RKO (cell line): ENCODE measurements at regions not wholly inside any gene's neighbourhood (a gene's known extent, or its start where the extent isn't known, plus 50 kb on each side); places are given as distances from the start of the nearest gene placed in this dataset.

Source experiments
- DNase-seq: peaks from one replicate; pipeline ENCODE4 v3.0.0-alpha.2; 2016; ENCODE audit warnings: low spot score

DNA sequence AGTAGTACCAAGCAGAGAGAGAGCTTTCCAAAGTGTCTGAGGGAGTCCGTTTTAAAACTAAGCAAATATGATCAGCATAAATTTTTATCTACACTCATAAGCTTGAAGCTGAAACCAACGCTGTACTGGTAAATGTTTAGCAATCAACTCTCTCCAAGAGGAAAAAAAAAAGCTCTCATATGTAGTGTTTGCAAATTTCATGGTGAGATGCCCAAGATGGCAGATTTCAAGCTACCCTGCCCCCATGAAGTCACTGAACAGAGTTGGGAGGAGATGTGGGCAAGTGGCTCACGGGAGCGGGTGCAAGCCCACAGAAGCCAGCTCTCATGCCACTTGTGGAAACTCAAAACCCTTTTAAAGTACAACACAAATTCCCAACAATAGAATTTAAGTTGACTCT, 475.8 kb downstream of the BCAT1 start:
- DNase-seq: no peak

- no peak for DNase-seq
These were observed 478.9 kb downstream of the BCAT1 start for GRCh38 chr12:24470050-24470449.

GRCh38 chr12:24469089-24469488, 479.8 kb downstream of the BCAT1 start:
- DNase-seq: no peak

DNA sequence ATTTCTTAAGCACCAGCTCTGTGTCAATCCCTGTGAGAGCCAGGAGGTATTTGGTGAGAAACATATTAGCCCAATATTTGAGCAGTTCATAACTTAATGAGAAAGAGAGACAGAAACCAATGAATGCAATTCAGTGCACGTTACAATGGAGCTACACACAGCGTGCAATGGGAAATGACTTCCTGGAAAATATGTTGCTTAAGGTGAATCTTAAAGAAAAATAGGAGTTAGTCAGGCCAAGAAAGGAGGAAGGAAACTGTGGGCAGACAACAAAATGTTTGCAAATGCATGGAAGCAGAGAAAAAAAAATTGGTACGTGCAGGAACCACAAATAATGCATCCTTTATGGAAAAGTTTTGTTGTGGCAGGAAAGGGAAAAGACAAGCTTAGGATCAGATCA, 481.7 kb downstream of the BCAT1 start:
- no peak for DNase-seq

- no peak for DNase-seq
These were observed 485.5 kb downstream of the BCAT1 start for GRCh38 chr12:24463375-24463774.

GRCh38 chr12:24462946-24463345, 486.0 kb downstream of the BCAT1 start:
- DNase-seq: no peak

DNA sequence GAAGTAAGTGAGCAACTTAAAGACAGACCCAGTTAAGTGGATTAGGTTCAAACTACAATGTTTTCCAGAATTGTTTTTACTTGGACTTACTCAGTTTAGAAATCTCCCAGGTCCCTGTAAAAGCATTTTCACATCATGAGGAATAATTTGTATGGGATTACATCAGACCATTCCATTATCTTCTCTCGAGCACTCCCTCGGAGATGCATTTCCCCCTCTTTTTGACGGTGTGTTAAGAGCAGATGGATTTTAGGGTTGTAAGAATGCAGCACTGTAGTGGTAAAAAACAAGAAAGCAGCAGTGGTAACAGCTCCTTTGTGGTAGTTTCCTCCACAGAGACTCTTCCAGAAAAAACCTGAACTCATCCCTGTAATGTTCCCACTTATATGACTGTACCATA, 488.4 kb downstream of the BCAT1 start:
- DNase-seq: no peak

DNA sequence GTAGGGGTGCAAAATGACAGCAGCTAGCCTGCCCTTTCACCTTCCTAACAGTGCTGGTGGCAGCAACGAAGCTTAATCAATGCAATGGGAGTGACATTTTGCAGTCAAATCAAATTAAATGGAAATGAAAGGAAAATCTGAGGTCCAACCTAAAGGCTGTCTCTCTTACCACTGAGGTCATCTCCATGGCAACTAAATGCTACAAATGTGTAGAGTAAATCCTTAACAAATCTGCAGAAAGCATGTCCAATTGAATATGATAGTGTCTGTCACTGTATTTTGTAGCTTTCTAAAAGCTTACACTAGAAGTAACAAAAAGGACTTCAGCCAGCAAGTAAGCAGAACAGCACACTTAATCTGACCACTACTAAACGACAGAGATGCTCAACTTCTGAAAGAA, 488.8 kb downstream of the BCAT1 start:
- no peak for DNase-seq

DNA sequence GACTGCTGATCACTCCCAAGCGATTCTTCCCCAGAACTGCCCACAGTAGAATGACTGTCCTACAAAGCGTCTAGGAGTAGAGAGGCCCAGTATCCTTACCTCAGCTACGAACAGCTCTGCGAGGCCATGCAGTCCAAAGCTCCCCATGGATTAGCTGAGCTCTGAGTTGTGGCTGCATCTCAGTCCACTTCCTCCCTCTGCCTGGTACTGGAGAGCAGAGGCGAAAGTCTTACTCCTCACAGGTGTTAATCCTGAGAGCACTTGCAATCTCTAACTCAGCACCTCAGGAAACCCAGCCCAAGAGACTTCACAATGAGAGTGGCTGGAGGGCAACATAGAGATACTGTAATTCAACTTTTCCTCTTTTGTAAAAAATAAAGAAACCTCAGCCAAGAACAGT, 493.1 kb downstream of the BCAT1 start:
- DNase-seq: no peak

GRCh38 chr12:24447678-24448077, 498.2 kb upstream of the SOX5 start:
- DNase-seq: no peak

- no peak for DNase-seq
These were observed 496.8 kb upstream of the SOX5 start for GRCh38 chr12:24446287-24446686.

DNA sequence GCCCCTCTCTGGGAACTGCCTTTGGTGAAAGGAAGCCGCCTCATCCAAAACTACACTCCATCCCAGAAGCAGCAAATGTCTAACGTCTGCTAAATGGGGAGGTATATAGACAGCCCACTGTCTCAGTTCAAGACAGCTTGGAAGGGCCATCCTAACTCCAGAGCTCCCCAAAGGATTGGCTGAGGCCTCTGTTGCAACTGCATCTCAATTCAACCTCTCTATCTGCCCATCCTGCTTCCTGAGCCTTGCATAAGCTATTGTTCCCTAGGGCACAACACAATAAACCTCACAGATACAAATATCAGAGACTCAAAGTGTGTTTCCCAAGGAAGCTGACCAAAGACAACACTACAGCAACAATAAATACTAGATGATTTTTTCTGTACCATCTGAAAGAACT, 495.2 kb upstream of the SOX5 start:
- DNase-seq: no peak

- DNase-seq: no peak
These were observed 492.0 kb upstream of the SOX5 start for GRCh38 chr12:24441458-24441857.

DNA sequence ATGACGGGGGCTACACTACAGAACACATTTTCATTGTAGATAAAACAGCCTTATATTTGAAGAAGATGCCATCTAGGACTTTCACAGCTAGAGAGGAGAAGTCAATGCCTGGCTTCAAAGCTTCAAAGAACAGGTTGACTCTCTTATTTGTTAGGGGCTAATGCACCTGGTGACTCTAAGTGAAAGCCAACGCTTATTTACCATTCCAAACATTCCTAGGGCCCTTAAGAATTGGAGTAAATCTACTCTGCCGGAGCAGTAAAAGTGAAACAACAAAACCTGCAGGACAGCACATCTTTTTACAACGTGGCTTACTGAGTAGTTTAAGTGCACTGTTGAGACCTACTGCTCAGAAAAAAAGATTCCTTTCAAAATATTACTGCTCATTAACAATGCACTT, 487.2 kb upstream of the SOX5 start:
- no peak for DNase-seq

GRCh38 chr12:24431872-24432271, 482.4 kb upstream of the SOX5 start:
- DNase-seq: no peak

DNA sequence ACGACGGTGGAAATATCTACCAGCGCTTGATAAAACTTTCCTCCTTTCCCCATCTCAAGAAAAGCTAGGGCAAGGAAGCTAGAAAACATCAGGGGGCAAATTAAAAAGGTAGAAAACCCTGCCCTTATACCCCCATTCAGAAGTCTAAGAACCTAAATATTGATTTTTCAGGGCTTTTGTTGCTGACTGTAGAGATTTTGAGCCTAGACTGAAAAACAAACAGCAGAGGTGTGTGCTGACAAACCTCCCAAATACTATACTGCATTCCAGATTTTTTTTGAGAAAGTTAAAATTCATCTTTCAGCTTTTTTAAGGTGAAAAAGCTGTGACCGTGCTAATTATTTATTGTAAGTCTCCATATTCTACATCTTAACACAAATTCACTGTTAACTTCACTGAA, 478.3 kb upstream of the SOX5 start:
- no peak for DNase-seq

DNA sequence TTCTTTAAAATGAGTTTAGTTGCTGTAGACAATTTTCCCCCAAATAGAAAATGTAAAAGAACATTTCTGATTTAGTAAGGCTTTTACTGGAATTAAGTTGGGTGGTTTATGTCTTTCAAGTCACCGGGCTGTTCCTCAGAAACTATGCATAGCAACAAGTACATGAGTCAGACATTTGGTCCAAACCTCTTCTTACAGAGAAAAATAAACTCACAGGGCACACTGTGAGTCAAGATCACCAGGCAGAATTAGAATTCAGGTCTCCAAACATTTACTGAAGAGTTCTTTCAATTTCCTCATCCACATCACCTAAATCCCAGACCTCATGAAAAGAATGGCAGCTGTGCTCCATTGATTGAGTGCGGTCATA, 476.1 kb upstream of the SOX5 start:
- DNase-seq: no peak

GRCh38 chr12:24424889-24425600, 475.6 kb upstream of the SOX5 start:
- no peak for DNase-seq

GRCh38 chr12:24424376-24424775, 474.9 kb upstream of the SOX5 start:
- no peak for DNase-seq

- no peak for DNase-seq
These were observed 474.1 kb upstream of the SOX5 start for GRCh38 chr12:24423611-24424010.

- no peak for DNase-seq
These were observed 472.3 kb upstream of the SOX5 start for GRCh38 chr12:24421759-24422158.

DNA sequence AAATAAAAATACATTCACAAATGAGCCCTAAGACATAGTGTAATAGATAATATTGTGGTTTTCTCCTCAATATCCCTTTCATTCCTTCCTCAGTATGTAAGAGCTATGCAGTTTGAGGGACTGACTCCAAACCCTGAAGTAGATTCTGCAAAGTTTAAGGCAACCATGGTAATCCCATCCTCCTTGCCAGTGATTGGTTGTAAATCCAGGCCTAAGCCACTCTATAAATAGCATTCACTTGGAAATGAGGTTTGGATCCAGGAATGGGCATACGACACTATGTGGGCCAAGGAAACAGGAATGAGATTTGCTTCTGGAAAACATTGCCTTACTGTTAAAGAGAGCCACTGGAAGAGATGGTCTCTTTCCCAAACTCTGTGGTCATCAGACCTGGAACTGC, 468.7 kb upstream of the SOX5 start:
- no peak for DNase-seq

GRCh38 chr12:24416423-24417109, 467.1 kb upstream of the SOX5 start:
- no peak for DNase-seq

GRCh38 chr12:24415934-24416333, 466.5 kb upstream of the SOX5 start:
- no peak for DNase-seq
